ENCODE measurements at regions not wholly inside any gene's neighbourhood (a gene's known extent, or its start where the extent isn't known, plus 50 kb on each side); places are given as distances from the start of the nearest gene placed in this dataset.

- intact Hi-C loops (cut with DNase I) = no loop called here
- TF ChIP-seq EP300 (IDR thresholded peaks at IDR 0.05) (no peak), POLR2A (IDR thresholded peaks at IDR 0.05) (no peak), POLR2AphosphoS5 (IDR thresholded peaks at IDR 0.05) (no peak), CTCF (IDR thresholded peaks at IDR 0.05) (no peak)
- no peaks in the 10 kb centered on the region for H3K36me3 ChIP-seq
- H3K4me1 ChIP-seq = no peaks in the 10 kb centered on the region
- no peaks in the 10 kb centered on the region for H3K27me3 ChIP-seq
- 64 to 79% methylated on average over 3 of the region's 3 CpGs for WGBS, 2 donors
- no peaks in the 10 kb centered on the region for H3K9me3 ChIP-seq
- no peak overlapping the region for H3K4me3 ChIP-seq
- no peak overlapping the region for H3K27ac ChIP-seq
- no peak for DNase-seq
Observed at GRCh38 chr2:88236666-88237065, 66.5 kb downstream of the THNSL2 start.

Small RNAs in the stretch of these regions (small RNA-seq; reads per million reads assigned to genes)
- gene RF00026 = 0 reads per million in 3 donors
- 0 reads per million in 3 donors for gene RNU6-1168P

All from sigmoid colon (tissue), 6 donors.